ENCODE measurements at regions not wholly inside any gene's neighbourhood (a gene's known extent, or its start where the extent isn't known, plus 50 kb on each side); places are given as distances from the start of the nearest gene placed in this dataset.

DNA sequence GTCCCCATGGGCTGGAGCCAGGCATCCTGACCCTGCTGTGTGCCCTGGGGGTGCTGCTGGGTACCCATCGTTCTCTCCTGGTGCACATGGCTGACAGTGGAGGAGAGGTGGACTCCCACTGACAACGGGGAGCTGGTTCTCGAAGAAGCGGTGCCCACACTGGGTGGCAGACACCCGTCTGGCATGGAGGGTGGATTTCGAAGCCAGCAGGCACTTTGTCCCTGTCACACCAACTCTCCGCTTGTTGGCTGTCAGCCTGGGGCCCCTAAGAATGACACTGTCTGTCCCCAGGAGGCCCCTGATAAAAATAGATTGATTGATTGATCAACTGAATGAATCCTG is 55.4 kb downstream of the RTP5 start:
- TF ChIP-seq MAX (IDR thresholded peaks at IDR 0.05) (no peak), ZBTB7A (IDR thresholded peaks at IDR 0.05; ENCODE audit: low read depth) (no peak), EP300 (IDR thresholded peaks at IDR 0.05; ENCODE audit: borderline replicate concordance) (no peak), TAF1 (IDR thresholded peaks at IDR 0.05; ENCODE audit: low read depth) (no peak), CEBPB (IDR thresholded peaks at IDR 0.05) (no peak), YY1 (IDR thresholded peaks at IDR 0.05; ENCODE audit: low read depth) (no peak), CREB1 (IDR thresholded peaks at IDR 0.05; ENCODE audit: low read depth) (no peak), RAD21 (IDR thresholded peaks at IDR 0.05; ENCODE audit: low read depth) (no peak), TCF12 (IDR thresholded peaks at IDR 0.05; ENCODE audit: low read depth) (no peak), FOXM1 (IDR thresholded peaks at IDR 0.05; ENCODE audit: borderline replicate concordance, low read depth) (no peak)
- TF ChIP-seq, protein P1, sequence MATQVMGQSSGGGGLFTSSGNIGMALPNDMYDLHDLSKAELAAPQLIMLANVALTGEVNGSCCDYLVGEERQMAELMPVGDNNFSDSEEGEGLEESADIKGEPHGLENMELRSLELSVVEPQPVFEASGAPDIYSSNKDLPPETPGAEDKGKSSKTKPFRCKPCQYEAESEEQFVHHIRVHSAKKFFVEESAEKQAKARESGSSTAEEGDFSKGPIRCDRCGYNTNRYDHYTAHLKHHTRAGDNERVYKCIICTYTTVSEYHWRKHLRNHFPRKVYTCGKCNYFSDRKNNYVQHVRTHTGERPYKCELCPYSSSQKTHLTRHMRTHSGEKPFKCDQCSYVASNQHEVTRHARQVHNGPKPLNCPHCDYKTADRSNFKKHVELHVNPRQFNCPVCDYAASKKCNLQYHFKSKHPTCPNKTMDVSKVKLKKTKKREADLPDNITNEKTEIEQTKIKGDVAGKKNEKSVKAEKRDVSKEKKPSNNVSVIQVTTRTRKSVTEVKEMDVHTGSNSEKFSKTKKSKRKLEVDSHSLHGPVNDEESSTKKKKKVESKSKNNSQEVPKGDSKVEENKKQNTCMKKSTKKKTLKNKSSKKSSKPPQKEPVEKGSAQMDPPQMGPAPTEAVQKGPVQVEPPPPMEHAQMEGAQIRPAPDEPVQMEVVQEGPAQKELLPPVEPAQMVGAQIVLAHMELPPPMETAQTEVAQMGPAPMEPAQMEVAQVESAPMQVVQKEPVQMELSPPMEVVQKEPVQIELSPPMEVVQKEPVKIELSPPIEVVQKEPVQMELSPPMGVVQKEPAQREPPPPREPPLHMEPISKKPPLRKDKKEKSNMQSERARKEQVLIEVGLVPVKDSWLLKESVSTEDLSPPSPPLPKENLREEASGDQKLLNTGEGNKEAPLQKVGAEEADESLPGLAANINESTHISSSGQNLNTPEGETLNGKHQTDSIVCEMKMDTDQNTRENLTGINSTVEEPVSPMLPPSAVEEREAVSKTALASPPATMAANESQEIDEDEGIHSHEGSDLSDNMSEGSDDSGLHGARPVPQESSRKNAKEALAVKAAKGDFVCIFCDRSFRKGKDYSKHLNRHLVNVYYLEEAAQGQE (IDR thresholded peaks at IDR 0.05; ENCODE audit: low read depth) = no peak
- TF ChIP-seq, protein P2, sequence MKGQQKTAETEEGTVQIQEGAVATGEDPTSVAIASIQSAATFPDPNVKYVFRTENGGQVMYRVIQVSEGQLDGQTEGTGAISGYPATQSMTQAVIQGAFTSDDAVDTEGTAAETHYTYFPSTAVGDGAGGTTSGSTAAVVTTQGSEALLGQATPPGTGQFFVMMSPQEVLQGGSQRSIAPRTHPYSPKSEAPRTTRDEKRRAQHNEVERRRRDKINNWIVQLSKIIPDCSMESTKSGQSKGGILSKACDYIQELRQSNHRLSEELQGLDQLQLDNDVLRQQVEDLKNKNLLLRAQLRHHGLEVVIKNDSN (IDR thresholded peaks at IDR 0.05) = no peak

All from Ishikawa (cell line).